ENCODE measurements at regions not wholly inside any gene's neighbourhood (a gene's known extent, or its start where the extent isn't known, plus 50 kb on each side); places are given as distances from the start of the nearest gene placed in this dataset.

GRCh38 chr12:38025916-38026315 lies 290.7 kb upstream of the ALG10B start:
- no peak for TF ChIP-seq POLR2A (IDR thresholded peaks at IDR 0.05; ENCODE audit: low read length)
- TF ChIP-seq GATA1 (IDR thresholded peaks at IDR 0.05; ENCODE audit: low read depth, low read length), result no peak

Data from erythroblast (primary cell).